GM18858 (cell line): ENCODE measurements at regions not wholly inside any gene's neighbourhood (a gene's known extent, or its start where the extent isn't known, plus 50 kb on each side); places are given as distances from the start of the nearest gene placed in this dataset.
"Not testable (repeated sequence)": the region's sequence is repeated elsewhere in the genome, so short reads cannot be mapped to it uniquely, and the experiment has no call there.

Experiments
- ATAC-seq: cut with Tn5 transposase; IDR thresholded peaks from one replicate; pipeline ENCODE4 v1.9.1; 2021; ENCODE audit not compliant: unreplicated experiment

DNA sequence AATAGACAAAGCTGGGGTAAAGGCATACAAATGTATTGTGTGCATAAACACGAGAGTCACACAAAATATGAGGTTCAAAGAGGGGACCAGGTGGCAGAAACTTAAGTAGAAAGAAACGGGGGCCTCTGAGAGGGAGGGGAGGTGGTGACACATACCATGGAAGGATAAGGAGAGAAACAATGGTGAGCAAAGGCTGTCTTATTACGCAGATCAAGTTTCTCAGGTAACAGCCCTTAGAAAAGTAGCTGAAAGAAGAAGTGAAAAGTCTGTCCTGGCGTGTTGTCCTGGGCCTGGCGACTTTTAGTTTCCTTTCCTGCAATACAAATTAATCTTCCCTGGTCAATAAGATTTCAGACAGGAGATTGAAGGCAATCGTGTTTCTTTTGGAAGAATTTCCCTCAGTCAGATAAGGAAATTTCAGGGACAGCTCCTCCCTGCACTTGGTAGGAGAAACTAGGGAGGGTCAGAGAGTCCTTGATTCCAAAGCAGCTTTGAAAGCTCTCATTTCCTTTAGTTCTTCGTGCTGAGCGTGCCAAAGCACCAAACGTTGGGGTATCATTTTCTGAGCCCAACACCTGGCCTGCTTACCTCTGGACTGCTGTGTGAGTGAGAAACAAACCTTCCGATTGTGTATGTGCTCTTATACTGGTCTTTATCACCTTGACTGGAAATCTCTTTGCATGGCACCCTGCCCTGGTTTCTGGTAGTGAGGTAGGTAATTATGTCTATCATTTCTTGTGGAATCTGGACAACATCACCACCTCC lies 676.7 kb upstream of the LCORL start:
- ATAC-seq: no peak

DNA sequence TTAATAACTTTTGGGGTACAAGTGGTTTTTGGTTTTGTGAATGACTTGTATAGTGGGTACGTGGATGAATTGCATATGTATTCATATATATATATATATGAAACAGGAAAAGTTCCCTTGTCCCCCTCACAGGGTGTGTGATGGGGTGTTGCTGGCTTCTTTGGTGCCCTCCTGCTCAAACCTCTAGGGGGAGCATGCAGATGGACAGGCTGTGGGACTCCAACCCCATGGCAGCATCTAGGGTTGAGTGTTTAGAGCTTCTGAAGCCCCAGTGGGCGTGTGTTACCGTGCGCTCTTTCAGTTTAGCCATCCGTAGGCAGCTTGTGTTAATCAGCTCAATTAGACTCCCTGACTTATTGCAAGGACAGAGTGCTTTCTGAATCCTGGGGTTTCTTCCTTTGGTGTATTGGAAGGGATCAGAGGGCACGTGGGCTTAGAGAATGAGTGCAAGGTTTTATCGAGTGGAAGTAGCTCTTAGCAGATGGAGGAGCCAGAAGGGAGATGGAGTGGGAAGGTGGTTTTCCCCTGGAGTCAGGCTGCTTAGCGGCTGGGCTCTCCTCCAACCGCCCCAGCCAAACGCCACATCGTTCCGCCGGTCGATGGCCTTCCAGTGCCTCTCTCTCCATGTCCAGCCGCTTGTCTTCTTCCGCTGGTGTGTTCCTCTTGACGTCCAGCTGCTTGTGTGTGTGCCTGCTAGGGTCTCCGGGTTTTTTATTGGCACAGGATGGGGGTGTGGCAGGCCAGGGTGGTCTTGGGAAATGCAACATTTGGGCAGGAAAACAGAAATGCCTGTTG lies 674.4 kb upstream of the LCORL start:
- no peak for ATAC-seq

DNA sequence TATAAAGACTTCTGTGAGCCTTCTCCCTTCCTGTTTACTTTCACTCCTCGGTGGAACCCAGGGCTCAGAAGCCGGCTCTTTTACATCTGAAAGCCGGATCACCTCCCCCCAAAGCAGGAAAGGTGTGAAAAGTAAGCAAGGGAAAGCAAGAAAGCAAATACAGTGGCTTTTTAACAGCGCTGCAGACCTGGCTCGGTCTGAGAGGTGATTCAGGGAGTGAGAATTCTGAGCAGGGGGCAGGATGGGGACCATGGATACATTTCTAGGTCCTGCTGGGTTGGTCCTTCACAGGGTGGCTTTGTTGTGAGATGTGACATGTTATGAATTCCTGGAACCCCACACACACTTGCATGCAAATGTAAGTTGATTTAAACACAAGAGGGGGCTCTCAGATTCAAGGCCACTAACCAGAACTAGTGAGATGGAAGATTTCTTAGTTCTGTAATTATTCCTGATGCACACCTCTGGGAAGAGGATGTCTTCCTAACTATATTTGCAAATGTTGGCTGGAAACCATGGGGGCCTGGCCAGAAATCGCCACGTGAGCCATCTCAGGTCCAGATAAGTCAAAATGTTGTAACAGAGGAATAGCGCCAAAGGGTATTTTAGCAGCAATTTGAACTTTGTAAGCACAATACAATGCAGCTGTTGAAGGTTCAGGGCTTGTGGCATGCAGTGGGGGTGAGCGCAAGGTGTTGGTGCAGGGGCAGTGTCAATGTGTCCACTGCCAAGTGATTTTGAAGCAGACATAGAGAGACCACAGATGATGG lies 670.1 kb upstream of the LCORL start:
- no peak for ATAC-seq

GRCh38 chr4:18690291-18690955 lies 668.9 kb upstream of the LCORL start:
- ATAC-seq: no peak

- peak; percentile 71 for ATAC-seq
Observed at GRCh38 chr4:18689308-18690115, 668.0 kb upstream of the LCORL start.

DNA sequence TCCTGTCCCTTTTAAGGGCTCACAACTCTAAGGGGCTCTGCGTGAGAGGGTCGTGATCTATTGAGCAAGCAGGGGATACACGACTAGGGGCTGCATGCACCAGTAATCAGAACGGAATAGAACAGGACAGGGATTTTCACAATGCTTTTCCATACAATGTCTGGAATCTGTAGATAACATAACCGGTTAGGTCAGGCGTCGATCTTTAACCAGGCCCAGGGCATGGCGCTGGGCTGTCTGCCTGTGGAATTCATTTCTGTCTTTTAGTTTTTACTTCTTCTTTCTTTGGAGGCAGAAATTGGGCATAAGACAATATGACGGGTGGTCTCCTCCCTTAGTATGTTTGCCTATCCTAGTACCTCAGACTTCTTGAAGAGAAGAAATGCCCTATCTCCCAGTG lies 666.8 kb upstream of the LCORL start:
- not testable (repeated sequence) for ATAC-seq

DNA sequence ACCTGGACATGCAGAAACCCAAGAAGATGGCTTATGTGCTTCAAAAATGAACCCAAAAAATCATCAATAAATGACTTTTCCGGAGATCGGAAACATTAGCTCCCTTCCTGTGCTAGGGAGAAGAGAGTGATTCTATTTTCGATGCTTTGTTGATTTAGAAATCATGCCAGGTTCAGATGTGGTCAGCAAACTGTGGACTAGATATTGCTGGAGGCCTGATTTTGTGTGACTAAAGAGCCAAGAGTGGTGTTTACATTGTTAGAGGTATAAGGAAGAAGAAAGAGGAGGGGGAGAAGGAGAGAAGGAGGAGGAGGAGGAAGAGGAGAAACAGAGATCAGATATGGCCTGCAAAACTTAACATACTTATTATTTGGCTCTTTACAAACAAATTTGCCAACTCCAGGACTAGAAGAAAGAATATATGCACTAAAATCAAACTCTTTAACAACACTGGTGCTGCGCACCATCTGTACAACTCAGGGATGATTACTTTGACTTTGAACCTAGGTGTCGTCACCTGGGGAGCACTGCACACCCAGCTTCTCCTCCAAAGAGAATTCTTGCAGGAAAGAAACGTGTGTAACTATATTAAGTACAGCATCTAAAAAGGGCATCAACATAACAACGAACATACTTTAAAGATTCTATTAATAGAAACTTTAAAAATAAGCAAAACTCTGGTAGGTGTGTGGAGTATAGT lies 664.9 kb upstream of the LCORL start:
- ATAC-seq: no peak

- no peak for ATAC-seq
Observed at GRCh38 chr4:18684932-18685331, 663.4 kb upstream of the LCORL start.

DNA sequence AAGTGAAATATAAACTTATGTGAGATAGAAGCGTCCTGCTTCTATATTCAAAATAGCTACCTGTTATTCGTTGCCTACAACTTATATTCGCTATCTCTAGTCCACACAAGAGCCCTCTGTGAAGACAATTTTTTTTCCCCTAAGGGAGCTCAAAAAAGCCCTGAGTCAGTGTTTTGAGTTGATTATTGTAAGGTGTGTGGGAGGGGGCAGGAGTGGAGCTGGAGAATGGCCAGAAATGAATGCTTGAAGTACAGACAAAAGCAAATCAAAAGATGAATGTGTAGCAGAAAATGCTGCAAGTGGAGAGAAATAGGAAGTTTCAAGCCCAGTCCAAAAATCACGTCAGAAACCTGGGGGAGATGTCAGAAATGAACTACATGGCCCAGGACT lies 655.0 kb upstream of the LCORL start:
- ATAC-seq: no peak

GRCh38 chr4:18675586-18676525 lies 654.3 kb upstream of the LCORL start:
- ATAC-seq: no peak

- ATAC-seq: no peak
Observed at GRCh38 chr4:18670034-18670433, 648.5 kb upstream of the LCORL start.

GRCh38 chr4:18669390-18669789 lies 647.8 kb upstream of the LCORL start:
- no peak for ATAC-seq

- no peak for ATAC-seq
Observed at GRCh38 chr4:18666322-18666721, 644.8 kb upstream of the LCORL start.

DNA sequence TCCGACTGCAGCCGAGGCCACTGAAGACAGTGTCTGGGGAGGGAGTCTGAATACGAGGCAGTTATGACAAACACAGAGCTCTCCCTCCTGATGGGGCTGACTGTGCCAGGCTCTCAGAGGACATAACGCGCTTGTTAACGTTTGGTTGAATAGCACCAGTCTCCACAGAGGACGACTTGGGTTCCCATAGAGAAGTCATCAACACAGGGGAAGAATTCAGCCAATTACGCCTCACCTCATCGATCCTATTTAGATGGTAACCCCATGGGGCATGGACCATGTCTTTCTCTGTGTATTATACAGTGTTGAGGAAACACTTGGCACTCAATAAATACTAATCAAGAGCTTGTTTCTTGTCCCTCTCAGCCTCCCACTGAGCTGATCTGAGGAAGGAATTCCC lies 642.6 kb upstream of the LCORL start:
- no peak for ATAC-seq

- no peak for ATAC-seq
Observed at GRCh38 chr4:18645351-18645750, 623.8 kb upstream of the LCORL start.

- ATAC-seq: no peak
Observed at GRCh38 chr4:18641334-18641733, 619.8 kb upstream of the LCORL start.

DNA sequence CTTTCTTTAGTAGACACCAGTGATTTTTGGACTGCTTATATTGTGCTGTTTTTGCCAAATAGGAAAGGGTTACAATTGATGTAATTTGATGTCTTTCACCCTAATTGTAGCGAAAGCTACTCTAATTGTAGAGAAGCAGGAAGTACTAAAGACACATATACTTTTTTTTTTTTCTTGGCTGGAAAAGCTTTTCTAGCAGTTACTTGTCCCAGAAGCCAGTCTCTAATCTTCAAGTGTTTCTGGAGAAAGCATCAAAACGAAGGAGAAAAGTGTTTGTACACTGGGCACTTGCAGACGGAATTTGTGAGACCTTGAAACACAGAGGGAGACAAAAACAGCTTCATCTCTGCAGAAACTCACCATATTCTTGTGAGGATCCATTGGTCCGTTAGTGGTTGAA lies 616.5 kb upstream of the LCORL start:
- ATAC-seq: no peak

DNA sequence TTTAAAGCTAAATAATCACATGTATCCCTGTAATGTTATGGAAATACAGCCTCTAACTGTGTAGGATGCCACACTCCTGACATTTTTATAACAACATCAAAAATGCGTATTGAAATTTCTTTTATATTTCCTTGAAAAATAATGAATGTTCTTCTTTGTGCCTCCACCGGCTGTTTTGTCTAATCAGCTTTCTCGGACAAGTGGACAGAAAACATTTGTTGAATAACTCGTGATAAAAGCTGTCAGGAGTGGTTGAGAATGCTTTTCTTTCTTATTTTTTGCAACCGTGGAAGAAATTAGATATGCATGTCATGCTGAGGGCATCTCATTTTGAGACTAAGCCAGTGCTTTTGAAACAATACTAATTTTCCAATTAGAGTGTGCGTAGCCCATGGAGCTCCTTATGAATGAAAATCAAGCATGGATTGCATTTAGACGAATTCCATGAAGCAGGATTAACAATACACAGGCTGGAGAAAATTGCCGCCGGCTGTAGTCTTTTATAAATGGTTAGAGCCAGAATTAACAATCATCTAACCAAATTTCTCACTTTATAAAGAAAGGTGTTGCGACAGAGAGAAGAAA lies 614.5 kb upstream of the LCORL start:
- no peak for ATAC-seq
